Stimulated activated CD4-positive, alpha-beta T cell treated with anti-CD3 and anti-CD28 coated beads, TNF-alpha, amount 100 ng/mL, for 48 hours (primary cell): ENCODE measurements at regions not wholly inside any gene's neighbourhood (a gene's known extent, or its start where the extent isn't known, plus 50 kb on each side); places are given as distances from the start of the nearest gene placed in this dataset.
"Not testable (repeated sequence)": the region's sequence is repeated elsewhere in the genome, so short reads cannot be mapped to it uniquely, and the experiment has no call there.

Source experiments
- DNase-seq, 3 donors: peaks; one replicate each; pipeline ENCODE4 v3.0.0-alpha.2; 2020; ENCODE audit warnings: low read depth in 3 of 3

DNA sequence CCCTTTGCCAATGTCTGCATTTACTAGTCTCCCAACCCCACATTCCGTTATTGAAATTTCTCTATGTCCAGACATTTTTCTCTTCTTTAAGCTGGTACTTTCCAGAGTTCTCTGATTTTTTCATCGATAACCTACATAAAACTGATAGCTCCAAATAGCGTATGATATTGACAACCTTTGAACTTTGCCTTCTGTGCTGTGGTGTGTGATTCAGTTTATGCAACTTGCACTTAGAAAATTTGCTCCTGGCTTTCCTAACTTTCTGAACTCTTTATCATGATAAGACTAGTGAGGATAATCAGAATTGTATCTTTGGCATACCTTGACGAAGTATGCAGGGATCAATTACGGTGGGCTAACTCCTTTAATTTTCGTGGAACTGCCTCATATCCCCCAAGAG, 1261.3 kb downstream of the SI start:
- DNase-seq = no peak

DNA sequence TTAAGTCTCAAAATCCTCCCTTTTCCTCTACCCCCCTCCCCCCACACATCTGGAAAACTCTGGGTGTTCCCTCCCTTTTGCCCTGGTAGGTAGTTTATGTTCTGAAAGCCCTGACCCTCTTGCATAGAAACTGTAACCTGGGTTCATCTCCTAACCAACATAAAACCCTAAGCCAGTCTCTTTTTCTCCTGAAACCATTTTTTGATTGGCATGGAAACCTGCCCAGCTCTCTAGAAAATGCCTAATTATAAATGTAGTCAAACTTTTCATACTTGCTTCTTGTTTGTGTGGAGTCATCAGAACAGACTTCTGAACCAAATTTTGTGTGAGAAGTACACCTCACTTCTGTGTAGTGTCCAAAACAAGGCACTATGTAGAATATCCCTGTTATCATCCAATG, 1264.4 kb downstream of the SI start:
- DNase-seq = no peak

DNA sequence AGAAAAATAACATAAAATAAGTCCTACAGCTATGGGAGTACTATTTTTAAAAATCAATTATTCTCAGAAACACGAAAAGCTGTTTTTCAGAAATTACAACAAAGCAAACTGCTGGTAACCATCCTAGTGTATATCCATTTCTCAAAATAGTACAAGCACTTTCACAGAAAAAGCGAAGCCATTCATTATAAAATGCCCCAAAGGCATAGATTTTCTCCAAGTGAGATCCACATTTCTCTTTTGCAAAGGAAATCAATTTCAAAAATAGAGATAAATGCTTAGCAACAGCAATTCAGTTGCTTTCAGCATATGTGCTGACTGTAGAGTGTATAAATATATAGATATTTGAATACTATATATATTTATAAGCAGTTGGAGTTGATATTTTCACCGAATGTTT, 1266.3 kb downstream of the SI start:
- DNase-seq = no peak

DNA sequence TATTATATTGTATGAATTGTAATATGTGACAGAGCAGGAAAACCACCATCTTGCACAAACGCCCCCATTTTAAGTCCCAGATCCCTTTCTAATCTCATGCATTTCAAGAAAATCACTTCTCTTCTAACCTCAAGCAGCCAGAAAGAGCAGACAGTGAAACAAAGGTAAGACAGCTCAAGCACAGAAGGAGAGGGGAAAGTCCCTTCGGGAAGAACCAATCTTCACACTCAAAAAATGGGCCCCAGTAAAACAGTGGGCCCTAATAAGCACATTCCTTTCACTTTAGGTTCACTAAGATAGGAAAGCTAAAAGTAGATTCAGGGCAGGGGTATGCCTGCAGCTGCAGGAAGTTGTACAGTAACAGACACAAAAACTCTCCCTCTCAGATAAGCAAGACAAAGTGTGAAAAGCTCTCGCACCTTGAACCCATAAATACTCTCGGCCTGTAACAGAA, 1268.7 kb downstream of the SI start:
- no peak for DNase-seq

DNA sequence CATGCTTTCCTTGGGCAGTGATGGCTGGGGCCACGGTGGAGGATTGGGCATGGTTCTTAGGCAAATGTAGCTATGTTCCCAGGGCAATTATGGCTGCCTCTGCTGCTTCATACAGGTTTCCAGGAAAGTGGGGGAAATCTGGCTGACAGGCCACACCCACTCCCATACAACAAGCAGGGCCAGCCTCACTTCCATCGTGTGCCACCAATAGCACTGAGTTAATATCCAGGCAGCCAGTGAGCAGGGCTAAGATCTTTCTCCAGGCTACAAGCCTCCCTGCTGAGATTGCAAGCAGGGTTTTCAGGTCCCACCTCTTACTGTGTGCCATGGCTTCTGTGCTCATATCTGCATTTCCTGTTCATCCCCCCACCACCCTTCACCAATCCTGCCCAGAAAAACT, 1291.9 kb downstream of the SI start:
- DNase-seq = no peak

DNA sequence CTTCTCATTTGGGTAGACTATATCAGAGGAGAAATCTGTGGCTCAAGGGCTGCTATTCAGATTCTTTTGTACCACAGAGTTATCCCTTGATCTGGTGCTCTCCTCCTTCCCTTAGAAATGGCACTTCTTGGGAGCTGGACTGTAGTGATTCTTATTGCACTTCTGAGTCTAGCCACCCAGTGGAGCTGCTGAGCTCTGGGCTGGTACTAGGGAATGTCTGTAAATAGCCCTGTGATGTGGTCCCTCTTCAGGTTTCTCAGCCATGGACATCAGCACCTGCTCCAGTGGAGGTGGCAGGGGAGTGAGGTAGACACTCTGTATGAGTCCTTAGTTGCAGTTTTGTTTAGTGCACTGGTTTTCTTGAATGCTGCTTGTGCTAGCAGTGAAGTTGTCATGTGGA, 1292.6 kb downstream of the SI start:
- DNase-seq = no peak

DNA sequence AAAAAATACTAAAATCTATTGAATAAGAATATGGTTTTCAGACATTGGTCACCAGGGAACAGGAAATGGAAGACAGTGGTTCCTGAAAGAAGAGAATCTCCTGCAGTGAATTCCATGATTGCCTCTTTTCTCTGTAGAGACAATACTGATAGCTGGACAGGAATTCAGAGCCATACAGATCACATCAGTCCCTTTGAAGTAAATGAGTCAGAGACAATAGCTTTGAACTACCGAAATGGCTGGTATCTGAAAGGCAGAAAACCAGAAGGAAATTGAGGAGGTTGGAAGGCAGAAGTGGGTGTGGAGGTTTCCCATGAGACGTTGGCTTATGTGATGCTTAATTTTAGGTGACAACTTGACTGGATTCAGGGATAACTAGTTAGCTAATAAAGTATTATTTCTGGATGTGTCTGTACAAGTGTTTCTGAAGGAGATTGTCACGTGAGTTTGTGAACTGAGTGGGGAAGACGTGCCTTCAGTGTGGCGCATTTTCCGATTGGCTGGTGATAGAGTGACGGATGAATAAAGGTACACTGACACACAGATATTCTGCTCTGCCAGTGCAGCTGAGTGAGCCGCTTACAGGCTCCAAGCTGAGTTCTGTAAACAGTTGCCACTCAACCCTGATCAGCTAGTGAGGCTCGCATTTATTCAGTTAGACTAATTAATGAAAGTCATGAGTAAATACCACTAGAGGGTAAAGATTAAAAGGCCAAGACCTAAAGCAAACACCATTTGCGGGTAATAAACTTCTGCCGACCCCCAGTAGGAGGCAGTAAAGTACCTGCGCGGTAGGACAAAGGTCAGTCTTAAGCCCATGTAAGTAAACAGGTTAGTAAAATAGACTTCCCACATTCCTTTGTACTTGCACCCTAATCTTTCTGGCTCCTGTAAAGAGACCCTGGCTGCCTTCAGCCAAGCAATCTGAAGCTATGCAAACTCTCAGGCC, 1298.6 kb downstream of the SI start:
- no peak for DNase-seq

DNA sequence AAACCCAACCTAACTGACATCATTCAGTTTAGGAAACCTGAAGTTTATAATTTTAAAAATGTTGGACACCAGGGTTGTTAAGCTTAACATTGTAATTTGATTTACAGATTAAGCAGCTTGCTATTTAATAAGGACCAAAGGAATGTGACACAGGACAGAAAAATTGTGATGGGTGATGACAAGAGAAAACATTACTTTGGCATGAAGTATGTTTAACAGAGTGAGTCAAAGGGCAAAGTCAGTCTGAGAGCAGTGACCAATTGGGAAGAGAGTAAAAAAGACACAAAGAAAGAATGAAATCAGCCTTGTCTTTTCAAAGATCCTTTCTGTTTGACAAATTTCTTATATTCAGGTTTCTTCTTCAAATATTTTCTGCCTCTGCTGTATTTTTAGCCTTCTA, 1301.6 kb downstream of the SI start:
- DNase-seq = no peak

DNA sequence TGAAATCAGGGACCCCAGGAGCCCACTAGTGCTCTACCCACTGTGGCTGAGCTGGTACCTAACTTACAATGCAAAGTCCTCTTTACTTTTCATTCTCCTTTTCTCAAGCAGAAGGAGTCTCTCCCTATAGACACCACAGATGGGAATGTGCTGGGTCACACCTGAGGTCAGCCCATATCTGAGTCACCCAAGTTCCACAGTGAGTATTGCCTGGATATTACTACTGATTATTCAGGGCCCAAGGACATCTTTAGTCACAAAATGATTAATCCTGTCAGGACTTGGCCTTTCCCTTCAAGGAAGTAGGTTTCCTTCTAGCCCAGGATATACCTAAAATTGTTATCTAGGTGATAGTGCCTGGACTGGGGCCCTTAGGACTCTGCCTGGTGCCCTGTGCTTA, 1305.2 kb downstream of the SI start:
- no peak for DNase-seq

DNA sequence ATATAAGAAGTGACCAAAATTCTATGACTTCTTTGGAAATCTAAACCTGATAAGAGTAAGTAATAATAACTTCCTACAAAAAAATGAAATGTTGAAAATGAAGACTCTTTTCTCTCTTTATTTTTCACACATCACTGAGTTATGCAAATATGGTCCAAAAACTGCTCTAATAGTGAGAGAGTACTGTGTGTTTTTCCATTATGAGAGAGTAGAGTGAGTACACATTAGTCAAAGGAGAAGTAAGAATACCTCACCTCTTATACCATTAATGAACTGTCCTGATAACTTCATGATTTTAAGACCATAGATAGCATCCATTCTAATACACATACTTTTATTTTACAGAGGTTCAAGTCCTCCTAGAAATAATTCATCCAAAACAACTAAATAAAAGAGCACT, 1310.2 kb downstream of the SI start:
- no peak for DNase-seq

DNA sequence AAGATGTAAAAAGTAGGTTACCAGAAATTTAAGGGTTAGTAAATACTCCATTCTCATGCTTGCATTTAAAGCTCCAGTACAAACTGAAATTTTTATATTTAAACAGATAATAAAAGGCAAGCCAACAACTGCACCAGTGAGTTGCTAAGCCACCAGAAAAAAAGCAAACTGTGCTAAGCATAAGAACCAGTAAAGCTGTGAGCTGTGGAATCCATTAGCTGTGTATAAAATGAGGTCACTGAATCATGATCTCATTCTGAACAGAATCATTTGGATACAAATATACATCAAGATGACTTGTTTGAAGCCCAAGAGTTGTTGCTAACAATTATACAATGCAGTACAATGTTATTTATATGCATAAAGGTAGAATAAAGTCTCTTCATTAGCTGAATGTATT, 1312.2 kb downstream of the SI start:
- DNase-seq = no peak

DNA sequence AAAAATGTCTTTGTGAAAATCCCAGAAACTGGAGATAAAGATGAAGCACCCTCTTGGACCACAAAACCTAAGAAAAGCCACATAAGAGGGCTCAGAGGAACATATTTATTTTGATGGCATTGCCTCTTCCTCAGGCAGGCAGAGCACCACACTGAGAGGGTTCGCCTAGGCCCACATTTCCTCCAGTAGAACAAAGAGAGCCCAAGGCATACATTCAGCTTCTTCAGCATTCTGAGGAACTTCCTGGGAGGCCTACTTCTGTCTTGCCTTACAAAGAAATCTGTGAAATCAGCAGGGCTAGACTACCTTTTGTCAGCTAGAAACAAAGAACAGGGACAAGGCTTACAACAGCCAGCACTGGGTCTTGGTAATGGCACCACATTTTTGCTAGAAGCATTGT, 1325.3 kb downstream of the SI start:
- DNase-seq = no peak

DNA sequence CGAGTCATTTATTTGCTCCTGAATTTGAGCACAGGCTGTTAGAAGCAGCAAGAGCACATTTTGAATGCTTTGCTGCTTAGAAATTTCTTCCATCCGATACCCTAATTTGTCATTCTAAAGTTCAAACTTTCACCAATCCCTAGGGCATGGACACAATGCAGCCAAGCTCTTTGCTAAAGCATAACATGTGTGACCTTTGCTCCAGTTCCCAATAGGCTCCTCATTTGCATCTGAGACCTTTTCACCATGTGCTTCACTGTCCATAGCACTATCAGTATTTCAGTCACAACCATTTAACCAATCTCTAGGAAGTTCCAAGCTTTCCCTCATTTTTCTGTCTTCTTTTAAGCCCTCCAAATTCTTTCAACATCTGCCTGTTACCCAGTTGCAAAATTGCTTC, 1333.1 kb downstream of the SI start:
- DNase-seq = no peak

DNA sequence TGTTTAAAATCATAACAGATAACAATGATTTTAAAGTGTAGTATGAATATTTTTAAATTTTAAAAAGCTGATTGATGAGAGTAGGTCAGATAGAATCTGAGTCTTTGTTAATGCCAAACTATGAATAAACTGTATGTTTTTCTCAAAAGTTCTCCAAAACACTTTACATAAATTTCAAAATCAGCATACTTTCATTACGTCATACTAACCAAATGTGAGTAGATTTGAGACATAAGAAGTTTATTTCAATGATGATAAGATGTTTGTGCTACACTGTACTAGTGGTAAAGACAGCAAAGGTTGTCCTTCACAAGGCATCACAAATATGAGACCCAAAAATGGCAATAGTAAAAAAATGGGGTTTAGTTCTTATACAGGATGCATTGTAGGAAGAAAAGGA, 1342.9 kb downstream of the SI start:
- no peak for DNase-seq

DNA sequence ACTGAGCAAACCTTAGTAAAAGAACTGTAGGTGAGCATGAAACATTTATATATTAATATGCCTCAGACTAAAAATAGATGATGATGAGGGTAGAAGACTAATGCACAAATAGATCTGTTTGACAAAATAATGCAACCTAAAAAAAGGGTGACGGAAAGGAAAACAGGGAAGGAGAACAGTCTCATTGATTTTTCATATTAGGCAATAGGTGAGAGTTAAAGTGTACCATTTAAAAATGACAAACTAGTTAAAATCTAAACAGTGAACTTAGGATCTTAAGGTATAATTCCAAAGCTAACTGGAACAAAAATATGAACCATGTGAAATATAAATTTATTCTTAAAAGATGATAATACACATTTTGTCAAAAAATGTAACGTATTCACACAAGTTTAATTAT, 1347.6 kb downstream of the SI start:
- DNase-seq = no peak

DNA sequence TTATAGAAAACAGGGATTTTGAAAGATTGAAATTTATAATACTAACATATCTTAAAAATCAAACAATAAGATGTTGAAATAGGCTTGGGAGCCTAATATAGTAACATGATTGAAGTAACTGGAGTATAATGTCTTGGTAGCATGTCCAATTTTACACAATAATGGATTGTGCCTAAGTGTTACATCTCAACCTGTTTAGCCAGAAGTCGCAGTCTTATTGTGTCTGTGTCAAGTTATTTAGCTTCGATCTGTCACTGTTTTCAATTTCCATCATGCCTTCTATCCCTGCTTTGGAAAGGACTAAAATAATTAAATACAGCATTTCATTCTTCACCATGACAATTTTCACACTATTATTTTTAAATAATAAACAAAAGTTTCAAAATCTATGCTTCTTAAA, 1352.2 kb downstream of the SI start:
- no peak for DNase-seq

DNA sequence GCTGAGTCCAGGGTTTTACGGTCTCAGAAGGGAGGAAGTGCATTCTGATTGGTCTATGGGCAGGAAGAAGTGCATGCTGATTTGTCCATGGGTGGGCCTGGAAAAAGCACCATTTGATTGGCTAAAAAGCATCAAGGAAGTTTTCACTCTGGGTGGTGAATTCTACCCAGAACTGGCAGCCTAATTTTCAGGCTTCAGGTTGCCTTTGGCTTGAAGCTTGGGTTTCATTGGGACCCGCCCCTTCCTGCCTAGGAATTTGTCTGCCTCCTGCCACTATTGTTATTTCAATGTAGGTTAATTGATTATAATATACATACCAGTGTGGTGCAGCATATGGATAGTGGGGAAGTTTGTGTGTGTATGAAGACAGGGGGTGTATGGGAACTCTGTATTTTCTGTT, 1355.9 kb downstream of the SI start:
- DNase-seq = no peak

DNA sequence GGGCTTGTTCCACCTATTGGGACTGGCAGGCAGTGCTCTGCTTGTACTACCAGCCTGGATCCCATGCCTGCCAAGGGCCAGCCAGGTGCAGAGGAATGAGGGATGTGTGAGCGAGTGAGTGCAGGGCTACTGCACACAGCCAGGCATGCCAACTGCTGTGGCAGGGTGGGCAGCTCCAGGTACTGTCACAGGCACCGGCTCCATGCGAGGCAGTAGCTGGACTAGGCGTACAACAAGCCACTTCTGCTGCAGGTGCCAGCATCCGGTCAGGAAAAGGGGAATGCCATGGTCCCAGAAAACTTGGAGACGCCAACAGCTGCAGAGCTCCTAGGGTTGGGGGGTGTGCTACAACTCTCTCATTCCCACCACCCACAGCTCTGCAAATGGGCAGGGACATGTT, 1356.7 kb downstream of the SI start:
- no peak for DNase-seq

DNA sequence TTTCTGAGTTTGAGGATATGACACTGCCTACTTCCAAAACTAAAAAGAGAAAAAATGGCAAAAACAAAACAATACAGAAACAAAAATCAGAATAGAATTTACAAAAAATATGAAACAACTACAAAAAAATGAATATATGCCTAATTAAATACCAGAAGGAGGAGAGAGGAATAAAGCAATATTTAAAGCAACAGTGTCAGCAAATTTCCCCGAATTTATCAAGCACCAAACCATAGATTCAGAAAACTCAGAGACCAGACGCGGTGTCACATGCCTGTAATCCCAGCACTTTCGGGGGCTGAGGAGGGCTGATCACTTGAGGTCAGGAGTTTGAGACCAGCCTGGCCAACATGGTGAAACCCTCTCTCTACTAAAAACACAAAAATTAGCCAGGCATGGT, 1360.9 kb downstream of the SI start:
- no peak for DNase-seq

DNA sequence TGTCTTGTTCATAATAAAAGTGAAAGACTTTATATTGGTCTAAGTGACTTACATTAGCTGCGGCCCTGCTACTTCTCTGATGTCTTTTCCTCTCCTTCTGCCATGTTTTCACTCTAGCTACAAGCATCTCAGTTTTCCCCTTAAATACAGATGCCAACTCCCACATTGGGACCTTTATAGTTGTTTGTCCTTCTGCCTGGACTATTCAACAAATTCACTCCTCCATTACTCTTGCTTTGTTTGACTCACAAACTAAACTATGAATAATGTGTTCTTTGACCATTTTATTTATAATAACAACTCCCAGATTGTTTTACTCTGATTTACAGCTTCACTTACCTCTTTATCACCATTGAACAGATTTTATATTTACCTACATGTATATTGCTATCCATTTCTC, 1369.9 kb downstream of the SI start:
- DNase-seq = no peak

DNA sequence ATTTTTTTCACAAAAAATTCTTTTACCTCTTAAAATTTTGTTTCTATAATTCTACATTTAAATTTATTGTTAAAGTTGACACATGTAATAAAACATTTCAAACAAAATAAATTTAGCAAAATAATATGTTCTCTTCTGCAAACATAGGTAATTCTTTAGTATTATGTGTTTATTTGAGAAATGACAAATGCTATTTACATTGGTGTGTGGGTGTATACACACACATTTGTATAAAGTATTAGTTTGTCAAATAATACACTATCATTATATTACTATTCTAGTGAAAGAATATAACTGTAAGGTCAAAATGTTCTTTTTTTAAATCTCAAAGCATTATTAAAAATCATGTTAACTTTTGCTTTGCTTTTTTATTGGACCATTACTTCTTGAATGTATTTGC, 1370.6 kb downstream of the SI start:
- DNase-seq = no peak

DNA sequence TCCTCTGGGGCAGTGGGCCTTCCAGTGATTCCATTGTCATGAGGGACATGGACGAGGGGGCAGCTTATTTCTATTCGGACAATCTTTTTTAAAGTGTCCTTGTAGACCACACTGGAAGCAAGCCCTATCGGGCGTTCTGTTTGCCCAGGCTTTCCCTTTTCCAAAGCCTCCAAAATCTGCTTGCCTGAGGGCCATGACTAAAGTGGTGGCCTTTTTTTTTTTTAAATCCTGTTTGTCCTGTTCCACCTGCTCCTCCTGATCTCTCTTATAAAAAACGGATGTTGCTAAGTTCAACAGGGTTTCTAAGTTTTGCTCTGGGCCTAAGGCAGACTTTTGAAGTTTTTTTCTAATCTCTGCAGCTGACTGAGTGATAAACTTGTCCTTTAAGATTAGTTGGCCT, 1380.1 kb downstream of the SI start:
- not testable (repeated sequence) for DNase-seq

DNA sequence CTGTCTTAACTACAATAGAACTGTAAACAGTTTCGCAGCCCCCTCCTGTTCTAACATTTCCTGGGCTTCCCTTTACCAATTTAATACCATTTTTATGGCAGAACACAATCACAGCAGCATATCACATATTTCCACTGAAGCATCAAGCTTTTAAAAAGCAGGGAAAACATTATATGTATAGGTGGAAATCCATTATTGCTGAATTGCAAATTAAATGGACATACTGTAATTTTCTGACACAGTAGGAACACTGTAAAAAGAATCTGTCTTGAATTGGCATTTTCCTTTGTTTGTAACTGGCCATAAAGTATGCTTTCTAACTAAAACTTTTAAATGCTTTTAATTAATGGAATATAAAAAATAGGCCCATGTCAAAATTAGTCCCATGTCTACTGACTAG, 1385.8 kb downstream of the SI start:
- DNase-seq = no peak

DNA sequence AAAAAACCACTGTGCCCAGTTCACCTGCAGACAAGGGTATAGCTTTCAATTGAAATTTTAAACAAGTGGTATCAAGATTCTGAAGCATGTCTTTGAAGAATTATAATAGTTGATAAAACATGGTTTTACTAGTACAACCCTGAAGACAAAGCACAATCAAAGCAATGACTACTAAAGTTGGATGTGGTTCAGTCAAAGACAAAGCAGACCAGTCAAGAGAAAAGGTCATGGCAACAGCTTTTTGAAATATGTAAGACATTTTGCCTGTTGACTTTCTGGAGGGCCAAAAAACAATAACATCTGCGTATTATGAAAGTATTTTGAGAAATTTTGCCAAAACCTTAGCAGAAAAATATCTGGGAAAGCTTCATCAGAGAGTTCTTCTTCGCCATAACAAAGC, 1393.6 kb downstream of the SI start:
- DNase-seq = no peak
